GM19463 (cell line): ENCODE measurements at regions not wholly inside any gene's neighbourhood (a gene's known extent, or its start where the extent isn't known, plus 50 kb on each side); places are given as distances from the start of the nearest gene placed in this dataset.
"Not testable (repeated sequence)": the region's sequence is repeated elsewhere in the genome, so short reads cannot be mapped to it uniquely, and the experiment has no call there.

Experiments
- ATAC-seq: cut with Tn5 transposase; IDR thresholded peaks from one replicate; pipeline ENCODE4 v1.9.1; 2021; ENCODE audit warnings: mild to moderate bottlenecking, moderate library complexity; ENCODE audit not compliant: unreplicated experiment

- ATAC-seq: no peak
These were observed 914.5 kb downstream of the NLGN4X start for GRCh38 chrX:5314148-5314547.

- no peak for ATAC-seq
These were observed 921.3 kb downstream of the NLGN4X start for GRCh38 chrX:5307416-5307815.

GRCh38 chrX:5306654-5307121, 922.0 kb downstream of the NLGN4X start:
- ATAC-seq: no peak

- ATAC-seq: no peak
These were observed 923.2 kb downstream of the NLGN4X start for GRCh38 chrX:5305452-5305851.

- no peak for ATAC-seq
These were observed 933.7 kb downstream of the NLGN4X start for GRCh38 chrX:5295004-5295403.

GRCh38 chrX:5290635-5291034, 938.0 kb downstream of the NLGN4X start:
- ATAC-seq: no peak

GRCh38 chrX:5289949-5290348, 938.7 kb downstream of the NLGN4X start:
- not testable (repeated sequence) for ATAC-seq

GRCh38 chrX:5278908-5279307, 949.8 kb downstream of the NLGN4X start:
- no peak for ATAC-seq

- no peak for ATAC-seq
These were observed 963.3 kb downstream of the NLGN4X start for GRCh38 chrX:5265324-5265850.

GRCh38 chrX:5250106-5250505, 978.6 kb downstream of the NLGN4X start:
- ATAC-seq: no peak

- no peak for ATAC-seq
These were observed 986.4 kb downstream of the NLGN4X start for GRCh38 chrX:5242091-5242790.

- ATAC-seq: no peak
These were observed 991.9 kb downstream of the NLGN4X start for GRCh38 chrX:5236749-5237148.

GRCh38 chrX:5236096-5236495, 992.6 kb downstream of the NLGN4X start:
- ATAC-seq: no peak

GRCh38 chrX:5233830-5234229, 994.8 kb downstream of the NLGN4X start:
- ATAC-seq: no peak

GRCh38 chrX:5220421-5220820, 1008.2 kb downstream of the NLGN4X start:
- no peak for ATAC-seq

GRCh38 chrX:5194806-5195205, 1033.9 kb downstream of the NLGN4X start:
- ATAC-seq: no peak

- no peak for ATAC-seq
These were observed 1048.4 kb downstream of the NLGN4X start for GRCh38 chrX:5180135-5180741.

GRCh38 chrX:5176766-5177165, 1051.9 kb downstream of the NLGN4X start:
- ATAC-seq: no peak

GRCh38 chrX:5163663-5164062, 1065.0 kb downstream of the NLGN4X start:
- ATAC-seq: no peak

- no peak for ATAC-seq
These were observed 1073.4 kb downstream of the NLGN4X start for GRCh38 chrX:5155301-5155700.

- ATAC-seq: no peak
These were observed 1082.7 kb downstream of the NLGN4X start for GRCh38 chrX:5145957-5146356.

- ATAC-seq: no peak
These were observed 1086.0 kb downstream of the NLGN4X start for GRCh38 chrX:5142644-5143043.
